T-helper 22 cell (primary cell): ENCODE measurements at regions not wholly inside any gene's neighbourhood (a gene's known extent, or its start where the extent isn't known, plus 50 kb on each side); places are given as distances from the start of the nearest gene placed in this dataset.

ENCODE experiments used
- DNase-seq: peaks from one replicate; pipeline ENCODE4 v3.0.0-alpha.2; 2020; ENCODE audit warnings: low read depth

DNA sequence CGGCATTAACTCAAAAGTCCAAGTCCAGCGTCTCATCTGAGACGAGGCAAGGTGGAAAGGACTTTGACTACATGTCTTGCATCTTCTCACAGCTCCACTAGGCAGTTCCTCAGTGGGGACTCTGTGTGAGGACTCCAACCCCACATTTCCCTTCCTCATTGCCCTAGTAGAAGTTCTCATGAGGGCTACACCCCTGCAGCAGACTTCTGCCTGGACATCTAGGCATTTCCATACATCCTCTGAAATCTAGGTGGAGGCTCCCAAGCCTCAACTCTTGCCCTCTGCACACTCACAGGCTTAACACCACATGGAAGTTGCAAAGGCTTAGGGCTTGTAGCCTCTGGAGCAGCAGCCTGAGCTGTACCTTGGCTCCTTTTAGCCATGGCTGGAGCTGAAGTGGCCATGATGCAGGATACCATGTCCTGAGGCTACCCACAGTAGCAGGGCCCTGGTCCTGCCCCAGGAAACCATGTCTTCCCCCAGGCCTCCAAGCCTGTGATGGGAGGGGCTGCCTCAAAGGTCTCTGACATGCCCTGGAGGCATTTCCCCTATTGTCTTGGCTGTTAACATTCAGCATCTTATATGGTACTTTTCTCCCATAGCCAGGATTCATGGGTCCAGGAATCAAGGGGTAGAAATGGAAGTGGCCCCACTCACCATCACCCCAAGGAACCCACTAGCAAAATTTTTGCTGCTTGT lies 194.6 kb upstream of the KCNG1 start:
- no peak for DNase-seq

DNA sequence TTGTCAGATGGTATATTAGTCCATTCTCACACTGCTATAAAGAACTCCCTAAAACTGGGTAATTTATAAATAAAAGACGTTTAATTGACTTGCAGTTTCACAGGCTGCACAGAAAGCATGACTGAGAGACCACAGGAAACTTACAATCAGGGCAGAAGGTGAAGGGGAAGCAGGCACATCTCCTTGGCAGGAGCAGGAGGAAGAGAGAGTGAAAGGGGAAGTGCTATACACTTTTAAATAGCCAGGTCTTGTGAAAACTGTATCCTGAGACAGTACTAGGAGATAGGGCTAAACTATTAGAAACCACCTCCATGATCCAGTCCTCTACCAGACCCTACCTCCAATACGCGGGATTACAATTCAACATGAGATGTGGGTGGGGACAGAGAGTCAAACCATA lies 193.9 kb upstream of the KCNG1 start:
- DNase-seq = no peak

DNA sequence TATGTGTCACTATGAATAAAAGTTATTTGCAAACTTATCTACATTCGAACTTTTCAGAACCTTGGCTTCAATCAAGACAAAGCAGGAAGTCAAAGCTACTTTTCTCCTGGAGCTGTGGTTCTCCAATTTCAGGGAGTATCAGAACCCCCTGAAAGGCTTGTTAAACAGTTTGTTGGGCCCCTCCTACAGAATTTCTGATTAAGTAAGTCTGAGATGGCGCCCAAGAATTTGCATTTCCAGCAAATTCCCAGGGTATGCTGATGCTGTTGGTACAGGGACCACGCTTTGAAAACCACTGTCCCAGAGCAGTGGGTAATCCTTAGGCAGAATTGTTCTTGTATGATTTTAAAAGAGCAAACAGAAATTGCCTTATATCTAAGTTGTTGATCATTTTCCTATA lies 189.9 kb upstream of the KCNG1 start:
- DNase-seq = no peak

DNA sequence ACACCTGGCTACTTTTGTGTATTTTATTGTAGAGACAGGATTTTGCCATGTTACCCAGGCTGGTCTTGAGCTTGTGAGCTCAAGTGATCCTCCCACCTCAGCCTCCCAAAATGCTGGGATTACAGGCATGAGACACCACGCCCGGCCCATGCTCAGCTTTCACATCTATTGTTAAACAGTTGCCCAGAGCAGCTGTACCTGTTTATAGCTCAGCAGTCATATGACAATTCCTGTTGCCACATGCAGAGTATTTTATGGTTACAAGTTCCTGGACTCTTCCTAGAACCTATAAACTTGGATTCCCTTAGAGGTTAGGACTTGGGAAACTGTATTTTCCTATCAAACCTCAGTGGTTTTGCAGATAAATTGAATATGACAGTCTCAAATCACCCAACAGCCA lies 188.3 kb upstream of the KCNG1 start:
- no peak for DNase-seq

DNA sequence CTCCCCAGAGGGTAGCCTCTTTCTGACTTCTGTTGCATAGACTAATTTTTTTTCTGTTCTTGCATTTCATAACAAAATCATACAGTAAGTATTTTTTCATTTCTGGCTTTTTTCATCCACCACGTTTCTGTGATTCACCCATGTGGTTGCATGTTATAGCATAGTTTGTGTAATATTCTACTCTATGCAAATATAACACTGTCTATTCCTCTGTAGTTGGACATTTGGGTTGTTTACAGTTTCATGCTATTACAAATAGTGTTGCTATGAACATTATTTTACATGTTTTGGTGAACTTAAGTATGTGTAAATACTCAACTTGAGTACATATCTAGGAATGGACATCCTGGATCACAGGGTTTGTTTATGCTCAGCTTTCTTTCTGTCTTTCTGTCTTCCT lies 187.2 kb upstream of the KCNG1 start:
- DNase-seq = no peak

DNA sequence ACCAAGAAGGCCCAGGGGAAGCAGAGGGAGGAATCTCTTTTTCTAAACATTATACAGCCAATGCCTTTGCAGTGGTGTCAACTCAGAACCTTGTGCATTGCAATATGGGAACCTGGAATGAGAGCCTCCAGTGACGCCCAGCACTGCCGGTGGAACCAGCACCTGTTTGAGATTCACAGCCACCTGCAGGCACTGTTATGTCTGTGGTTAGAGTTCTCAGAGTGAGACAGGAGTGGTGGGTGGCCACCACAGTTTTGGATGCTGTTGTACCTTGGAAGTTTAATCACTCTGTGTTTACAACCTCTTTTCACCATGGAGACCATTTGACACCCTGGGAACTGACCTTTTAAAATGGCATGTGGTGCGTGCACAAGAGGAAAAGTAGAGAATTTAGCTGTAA lies 185.3 kb upstream of the KCNG1 start:
- DNase-seq = no peak

DNA sequence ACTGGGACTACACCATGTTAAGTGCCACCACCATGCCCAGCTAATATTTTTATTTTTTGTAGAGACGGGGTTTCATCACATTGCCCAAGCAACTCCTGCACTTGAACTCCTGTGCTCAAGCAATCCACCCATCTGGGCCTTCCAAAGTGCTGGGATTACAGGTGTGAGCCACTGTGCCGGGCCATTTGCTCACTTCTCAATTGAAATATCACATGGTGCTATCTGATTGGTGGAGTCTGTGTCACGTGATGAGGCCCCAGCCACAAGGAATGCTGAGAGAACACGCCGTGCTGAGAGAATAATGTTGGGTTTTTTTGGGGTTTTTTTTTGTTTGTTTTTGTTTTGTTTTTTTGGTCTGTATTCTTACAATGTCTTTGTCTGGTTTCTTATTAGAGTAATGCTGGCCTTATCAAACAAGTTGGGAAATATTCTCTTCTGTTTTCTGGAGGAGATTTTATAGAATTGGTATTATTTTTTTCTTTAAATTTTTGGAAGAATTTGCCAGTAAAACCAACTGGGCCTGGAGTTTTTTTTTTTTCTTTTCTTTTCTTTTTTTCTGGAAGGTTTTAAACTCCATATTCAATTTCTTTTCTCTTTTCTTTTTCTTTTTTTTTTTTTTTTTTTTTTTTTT lies 183.2 kb upstream of the KCNG1 start:
- DNase-seq = no peak

DNA sequence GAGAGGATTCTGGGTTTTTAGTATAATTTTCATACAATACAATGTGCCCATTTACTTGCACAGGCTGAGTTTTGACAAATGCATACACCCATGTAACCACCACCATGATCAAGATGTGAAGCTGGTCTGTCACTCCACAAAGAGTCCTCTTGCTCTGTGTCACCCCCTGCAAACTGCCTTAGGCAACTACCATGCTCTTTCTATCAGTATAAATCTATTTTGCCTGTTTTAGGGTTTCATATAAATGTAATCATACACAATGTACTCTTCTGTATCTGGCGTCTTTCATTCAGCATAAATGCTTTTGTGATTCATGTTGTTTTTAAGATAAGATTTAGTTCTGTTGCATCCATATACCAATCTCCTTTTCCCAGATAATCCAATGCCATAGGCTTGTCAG lies 181.9 kb upstream of the KCNG1 start:
- no peak for DNase-seq

DNA sequence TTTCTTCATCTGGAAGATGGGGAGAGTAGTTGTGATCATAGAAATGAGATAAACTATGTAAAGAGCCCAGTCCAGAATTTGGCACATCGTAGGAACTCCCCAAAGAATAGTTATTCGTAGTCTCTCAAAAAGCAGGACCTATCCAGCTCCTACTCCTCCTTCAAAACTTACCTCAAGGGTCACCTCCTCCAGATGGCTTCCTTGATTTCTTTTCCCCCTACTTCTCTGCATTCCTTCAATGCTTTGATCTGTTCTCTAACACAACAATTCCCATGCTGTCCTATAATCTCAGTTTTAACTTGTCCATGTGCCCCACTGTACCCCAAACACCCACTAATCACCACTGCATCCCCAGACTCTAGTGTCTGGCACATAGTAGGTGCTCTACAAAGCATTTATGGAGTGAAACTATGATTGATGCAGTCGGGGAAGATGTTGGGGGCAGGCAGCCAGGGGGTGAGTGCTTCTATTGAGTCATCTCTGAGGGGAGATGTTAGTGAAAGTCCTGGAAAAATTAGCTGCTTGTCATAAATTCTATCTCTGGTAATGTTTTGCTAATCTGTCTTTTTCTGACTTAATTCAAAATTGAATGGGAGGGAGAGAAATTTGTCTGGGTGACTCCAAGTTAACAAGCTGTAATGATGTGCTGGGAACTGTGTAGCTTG lies 181.3 kb upstream of the KCNG1 start:
- no peak for DNase-seq

DNA sequence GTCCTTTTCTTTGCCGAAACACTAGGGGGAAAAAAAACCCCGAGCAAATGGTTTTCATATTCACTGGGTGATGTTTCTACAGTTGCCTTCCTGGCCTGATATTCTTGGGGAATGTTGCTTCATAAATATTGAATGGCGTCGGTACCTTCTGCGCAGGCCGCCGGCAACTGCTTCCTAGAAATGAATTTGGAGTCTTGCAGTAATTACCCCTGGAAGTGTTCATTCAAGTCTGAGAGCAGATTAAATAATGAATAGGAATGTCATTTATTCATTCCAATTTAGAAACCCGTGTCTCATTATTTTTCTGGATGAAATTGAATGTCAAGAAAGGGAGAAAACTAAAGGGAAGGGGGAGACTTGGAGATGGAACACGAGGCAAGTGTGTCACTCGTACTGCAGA lies 179.4 kb upstream of the KCNG1 start:
- no peak for DNase-seq

DNA sequence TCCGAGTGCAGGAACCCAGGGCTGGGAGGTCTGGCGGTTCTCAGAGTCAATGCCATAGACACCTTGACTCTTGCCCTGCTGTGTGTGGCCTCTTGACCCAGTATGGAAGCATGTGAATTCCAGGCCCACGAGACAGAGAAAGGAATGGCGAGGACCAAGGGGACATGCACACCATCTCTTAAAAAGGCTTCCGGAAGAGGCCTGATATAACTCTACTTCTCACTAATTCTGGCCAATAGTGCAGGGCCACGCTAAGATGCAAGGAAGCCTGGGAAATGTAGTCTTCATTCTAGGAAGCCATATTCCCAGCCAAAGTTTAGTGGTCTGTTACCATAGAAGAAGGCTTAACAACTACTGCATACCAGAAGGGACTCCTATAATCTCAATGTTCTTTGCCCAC lies 177.0 kb upstream of the KCNG1 start:
- no peak for DNase-seq

DNA sequence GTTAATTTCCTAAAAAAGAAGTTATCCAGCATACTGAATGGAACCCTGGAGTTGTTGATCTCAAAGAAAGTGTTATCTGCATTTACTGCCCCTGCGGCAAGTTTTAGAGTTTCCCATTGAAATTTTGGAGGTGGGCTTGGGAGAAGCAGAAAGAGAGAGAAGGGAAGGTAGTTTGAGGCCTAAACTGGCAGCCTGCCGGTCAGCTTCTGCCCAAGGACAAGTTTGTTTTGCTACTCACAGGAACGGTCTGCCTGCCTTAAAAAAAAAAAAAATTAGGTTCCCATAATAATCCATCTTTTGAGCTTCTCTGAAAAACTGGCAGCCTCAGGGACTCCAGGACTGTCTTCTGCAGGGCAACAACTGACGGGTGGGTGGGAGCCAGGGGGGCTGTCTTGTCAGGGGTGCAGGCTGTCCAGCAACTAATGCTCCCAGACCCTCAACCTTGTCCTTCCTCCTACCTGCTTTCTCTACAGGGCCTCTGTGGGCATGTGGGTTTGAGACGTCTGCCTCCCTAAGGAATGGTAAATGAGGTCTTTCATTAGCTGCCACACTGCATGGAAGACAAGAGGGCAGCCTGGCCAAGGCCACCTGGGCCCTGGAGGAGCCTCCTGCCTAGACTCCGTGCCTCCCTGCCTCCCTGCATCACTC lies 176.1 kb upstream of the KCNG1 start:
- DNase-seq = no peak

DNA sequence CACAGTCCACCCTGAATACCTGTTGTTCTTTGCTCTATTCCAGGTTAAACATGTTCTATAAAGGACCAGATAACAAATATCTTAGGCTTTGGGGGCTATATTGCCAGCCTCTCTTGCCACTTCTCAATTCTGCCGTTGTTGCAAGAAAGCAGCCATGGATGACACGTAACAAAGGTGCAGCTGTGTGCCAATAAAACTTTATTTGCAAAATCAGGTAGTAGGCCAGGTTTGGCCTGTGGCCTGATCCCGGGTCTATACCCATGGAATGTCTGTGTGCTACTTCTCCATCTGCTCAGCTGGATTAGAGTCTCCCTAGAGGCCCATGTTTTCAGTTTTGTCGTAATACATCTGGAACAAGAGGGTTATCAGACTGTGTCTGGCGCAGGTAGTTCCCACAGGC lies 175.3 kb upstream of the KCNG1 start:
- no peak for DNase-seq

DNA sequence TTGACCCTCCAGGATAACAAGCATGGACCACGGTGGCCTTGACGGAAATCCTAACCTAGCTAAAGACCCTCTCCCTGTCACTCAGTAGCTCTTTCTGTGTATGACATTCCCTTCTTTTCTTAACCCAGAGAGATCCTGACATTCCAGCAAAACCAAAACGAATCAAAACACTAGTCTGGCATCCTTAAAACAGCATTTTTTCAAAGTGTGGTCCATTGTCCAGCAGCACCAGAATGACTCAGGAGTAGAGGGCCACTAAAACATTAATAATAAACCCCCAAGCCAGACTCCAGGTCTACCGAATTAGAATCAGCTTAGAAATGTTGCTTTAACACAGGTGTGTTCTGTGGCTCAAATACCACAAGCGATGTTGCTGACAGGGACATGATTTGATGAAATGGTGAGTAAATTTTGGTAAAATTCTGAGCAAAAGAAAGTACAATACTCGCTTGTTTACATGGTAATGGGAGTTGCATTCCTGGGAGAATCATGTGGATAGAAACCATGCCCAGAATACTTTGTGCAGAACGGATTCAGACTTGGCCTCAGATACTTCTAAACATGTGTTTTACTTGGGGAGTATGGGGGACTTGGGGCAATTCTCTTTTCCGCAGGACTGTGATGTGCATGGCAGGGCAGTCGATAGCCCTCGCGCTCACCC lies 174.2 kb upstream of the KCNG1 start:
- no peak for DNase-seq

DNA sequence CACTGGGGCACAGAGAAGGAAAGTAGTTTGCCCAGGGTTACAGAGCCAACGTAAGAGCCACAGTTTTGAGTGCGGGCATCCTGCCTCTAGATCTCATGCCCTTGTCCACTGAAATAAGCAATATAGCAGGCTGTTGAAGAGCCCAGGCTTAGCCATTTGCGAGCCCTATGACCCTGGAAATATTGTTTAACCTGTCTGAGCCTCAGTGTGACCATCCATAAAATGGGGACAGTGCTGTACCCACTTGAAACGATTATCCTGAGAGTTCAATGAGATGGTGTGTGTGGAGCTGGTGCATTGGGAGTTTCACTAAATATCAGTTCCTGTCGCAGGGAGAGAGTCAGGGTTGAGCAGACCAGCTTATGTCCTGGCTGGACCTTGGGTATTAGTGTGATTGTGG lies 173.1 kb upstream of the KCNG1 start:
- DNase-seq = no peak

DNA sequence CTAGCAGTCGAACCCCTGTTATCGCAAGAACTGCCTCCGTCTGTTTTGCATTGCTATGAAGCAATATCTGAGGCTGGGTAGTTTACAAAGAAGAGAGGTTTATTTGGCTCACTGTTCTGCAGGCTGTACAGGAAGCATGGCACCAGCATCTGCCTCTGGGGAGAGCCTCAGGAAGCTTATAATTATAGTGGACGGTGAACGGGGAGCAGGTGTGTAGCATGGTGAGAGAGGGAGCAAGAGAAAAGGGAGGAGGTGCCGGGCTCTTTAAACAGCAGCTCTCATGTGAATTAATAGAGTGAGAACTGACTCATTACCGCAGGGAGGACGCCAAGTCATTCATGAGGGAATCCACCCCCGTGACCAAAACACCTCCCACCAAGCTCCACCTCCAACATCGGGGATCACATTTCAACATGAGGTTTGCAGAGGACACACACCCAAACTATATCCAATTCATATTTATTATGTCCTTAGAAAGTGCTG lies 172.6 kb upstream of the KCNG1 start:
- no peak for DNase-seq

DNA sequence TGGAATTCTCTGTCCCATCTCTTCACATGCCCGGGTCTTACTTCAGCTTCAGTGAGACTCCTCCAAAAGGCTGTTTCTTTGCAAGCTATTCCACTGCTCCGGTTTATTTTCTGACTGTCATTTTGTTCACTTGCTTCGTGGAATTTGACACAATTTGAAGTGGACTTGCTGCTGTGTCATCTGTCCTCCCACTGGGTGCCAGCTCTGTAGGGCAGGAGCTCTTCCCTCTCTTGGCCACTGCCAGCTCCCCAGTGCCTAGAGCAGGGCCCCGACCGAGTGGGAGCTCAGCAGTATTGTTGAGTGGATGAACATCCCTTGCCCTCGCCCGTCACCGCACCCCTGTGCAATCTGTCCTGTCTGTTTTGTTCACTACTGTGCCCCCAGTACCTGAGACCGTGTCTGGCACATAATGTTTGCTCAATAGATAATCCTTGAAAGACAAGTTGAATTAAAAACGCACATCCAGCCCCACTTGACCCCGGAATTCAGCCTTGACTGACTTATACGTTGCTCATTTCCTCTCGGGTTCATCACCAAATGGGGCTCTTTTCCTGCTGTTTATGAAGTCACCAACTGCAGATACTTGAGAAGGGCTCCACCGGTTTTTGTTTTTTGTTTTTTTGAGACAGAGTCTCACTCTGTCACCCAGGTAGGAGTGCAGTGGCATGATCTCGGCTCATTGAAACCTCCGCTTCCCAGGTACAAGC lies 170.3 kb upstream of the KCNG1 start:
- DNase-seq = no peak

DNA sequence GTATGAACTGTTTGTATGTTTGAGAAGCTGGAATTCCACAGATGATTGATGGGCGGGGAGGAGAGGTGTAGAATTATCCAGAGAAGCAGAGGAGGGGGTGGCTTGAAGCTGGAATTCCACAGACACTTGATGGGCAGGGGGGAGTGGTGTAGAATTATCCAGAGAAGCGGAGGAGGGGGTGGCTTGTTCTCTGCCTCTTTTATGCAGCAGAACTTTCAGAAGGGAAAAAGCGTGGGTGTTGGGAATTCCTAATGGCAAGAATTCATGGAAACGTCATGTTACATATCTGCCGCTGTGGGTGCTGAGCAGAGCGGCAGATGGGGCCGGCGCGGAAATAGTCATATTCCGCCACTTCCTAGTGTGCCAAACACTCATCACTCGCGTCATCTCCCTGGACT lies 167.9 kb upstream of the KCNG1 start:
- no peak for DNase-seq

DNA sequence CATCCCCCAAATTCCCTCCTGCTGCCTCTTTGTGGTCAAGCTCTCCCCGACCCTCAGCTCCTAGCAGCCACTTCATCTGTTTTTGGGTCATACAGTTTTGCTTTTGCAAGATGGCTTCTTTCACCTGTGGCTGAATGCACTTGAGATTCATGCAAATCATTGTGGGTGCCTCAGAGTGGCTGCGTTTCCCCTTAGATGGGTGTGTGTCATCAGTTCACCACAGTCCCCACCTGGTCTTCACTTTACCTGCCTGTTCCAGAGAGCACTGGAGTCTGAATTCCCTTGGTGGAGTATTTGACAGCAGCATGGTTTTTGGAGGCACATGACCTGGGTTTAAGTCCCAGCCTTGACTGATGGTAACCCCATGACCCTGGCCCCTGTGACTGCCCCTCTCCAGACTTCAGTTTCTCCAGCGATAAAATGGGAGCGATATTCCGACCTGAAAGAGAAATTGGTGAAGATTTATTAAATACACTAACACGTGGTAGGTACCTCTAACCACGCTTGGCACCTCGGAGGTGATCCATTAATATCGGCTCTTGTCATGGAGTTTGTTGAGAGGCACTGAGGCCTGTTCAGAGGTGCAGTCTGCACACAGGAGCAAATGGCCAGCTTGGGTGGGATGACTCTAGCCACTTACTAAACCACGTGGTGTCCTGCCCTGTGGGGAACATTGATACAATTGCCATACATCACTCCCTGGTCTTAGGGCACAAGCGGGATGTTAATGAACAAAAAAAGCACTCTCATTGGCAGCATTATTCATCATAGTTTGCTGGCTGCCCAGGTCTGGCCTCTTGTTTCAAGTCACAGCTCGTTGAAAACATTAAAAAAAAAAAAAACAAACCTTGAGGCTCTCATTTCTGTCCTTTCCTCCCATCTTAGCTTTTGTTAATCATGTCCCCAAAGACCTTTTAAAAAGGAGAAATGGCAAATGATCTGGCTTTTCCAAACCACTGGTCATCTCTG lies 167.2 kb upstream of the KCNG1 start:
- DNase-seq = no peak

DNA sequence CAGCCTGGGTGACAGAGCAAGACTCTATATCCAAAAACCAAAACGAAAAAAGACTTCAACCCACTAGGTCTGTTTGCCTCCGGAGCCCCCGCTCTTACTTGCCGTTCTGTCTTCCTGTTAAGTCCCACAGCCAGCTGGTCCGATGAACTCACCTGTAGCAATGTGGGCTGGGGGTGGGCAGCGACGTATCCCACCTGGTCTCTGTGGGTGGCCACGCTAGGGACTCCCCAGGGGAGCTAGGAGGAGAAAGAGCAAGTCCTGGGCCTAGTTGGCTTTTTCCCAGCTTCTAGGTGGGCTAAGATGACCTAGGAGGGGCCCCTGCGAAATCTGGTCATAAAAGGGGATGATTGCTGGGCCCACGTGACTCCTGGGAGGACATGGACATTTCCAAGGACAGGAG lies 166.0 kb upstream of the KCNG1 start:
- no peak for DNase-seq

DNA sequence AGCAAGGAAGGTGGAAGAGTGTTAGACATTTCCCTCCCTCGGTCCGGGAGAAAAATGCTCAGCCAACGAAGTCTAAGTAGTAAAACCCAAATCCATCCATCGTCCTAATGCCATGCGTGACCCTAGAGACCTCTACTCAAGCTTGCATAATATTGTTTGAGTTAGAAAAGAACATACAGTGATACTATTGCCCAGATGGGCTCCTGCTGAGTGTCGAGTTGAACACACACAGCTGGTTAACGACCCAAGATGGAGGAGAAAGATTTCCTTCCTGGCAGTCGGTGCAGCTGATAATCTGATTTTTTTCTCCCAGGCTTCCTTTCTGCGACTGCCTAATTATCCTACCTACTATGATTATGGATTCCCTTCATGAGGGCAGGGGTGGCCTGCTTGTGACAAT lies 164.4 kb upstream of the KCNG1 start:
- no peak for DNase-seq
